ENCODE measurements at regions not wholly inside any gene's neighbourhood (a gene's known extent, or its start where the extent isn't known, plus 50 kb on each side); places are given as distances from the start of the nearest gene placed in this dataset.

DNA sequence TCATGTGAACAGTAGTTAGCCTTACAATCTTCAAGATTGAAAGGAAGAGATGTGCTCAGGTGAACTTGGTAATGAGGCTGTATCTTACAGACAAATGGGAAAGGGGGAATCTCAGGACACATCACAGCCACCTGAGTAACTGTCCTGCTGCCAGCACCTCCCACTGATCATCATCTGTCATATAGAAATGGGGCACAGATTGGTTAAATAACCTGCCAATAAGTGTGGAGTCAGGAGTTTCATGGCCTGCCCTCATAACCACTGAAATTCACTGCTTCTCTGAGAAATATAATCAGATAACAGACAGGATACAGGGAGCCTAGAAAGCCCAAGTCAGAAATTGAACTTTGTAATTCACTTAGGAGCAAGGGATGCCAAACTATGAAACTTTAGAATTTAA lies 64.9 kb upstream of the TAS2R16 start:
- Mint-ChIP-seq H3K27me3 (no peaks in the 10 kb centered on the region), H3K4me1 (no peaks in the 10 kb centered on the region), H3K9me3 (peaks cover 5 to 16% (median 7%) of the 10 kb centered on the region in 3 donors), H3K27ac (no peak overlapping the region), H3K4me3 (no peak overlapping the region), H3K36me3 (no peaks in the 10 kb centered on the region)

DNA sequence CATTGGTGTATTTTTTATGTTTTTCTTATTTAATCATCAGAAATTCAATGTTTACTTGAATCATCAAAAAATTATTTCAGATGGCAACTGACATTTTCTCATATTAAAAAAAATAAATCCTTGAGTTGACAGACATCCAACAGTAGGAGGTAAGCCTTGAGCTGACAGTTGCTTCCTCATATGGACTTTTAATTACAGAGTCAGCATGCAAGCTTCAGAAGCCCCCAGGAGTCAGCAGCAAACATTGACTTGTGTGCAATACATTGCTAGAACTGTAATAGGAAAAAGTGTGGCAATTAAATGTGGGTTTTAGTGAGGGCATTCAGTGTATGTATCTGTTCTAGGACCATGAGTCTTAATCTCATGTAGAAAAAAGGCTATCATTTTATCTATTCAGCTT lies 62.4 kb upstream of the TAS2R16 start:
- H3K9me3 Mint-ChIP-seq, result peaks cover 0 to 5% (median 5%) of the 10 kb centered on the region in 3 donors
- H3K27me3 Mint-ChIP-seq, result no peaks in the 10 kb centered on the region
- H3K36me3 Mint-ChIP-seq, result no peaks in the 10 kb centered on the region
- no peaks in the 10 kb centered on the region for H3K4me1 Mint-ChIP-seq
- H3K4me3 Mint-ChIP-seq, result no peak overlapping the region
- no peak overlapping the region for H3K27ac Mint-ChIP-seq

- H3K27ac Mint-ChIP-seq, result no peak overlapping the region
- H3K4me3 Mint-ChIP-seq, result no peak overlapping the region
- H3K9me3 Mint-ChIP-seq, result peaks cover 1 to 20% (median 4%) of the 10 kb centered on the region in 3 donors
- H3K4me1 Mint-ChIP-seq, result no peaks in the 10 kb centered on the region
- no peaks in the 10 kb centered on the region for H3K36me3 Mint-ChIP-seq
- H3K27me3 Mint-ChIP-seq, result no peaks in the 10 kb centered on the region
Measured at GRCh38 chr7:123054357-123055133, 59.0 kb upstream of the TAS2R16 start.

DNA sequence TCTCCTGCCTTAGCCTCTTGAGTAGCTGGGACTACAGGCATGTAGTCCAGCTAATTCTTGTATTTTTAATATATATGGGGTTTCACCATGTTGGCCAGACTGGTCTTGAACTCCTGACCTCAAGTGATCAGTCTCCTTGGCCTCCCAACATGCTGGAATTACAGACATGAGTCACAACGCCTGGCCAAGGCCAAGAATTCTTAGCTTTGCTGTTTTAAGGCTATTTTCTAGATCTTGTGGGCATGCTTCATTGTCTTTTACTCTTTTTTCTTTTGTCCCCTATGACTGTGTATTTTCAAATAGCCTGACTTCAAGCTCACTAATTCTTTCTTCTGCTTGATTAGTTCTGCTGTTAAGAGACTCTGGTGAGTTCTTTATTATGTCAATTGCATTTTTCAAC lies 56.4 kb upstream of the TAS2R16 start:
- H3K27me3 Mint-ChIP-seq, result no peaks in the 10 kb centered on the region
- no peaks in the 10 kb centered on the region for H3K4me1 Mint-ChIP-seq
- H3K9me3 Mint-ChIP-seq, result peaks cover 1 to 26% (median 3%) of the 10 kb centered on the region in 3 donors
- no peaks in the 10 kb centered on the region for H3K36me3 Mint-ChIP-seq
- peak overlapping the region in 1 of 4 donors; percentile 1 for H3K4me3 Mint-ChIP-seq
- no peak overlapping the region for H3K27ac Mint-ChIP-seq

- H3K36me3 Mint-ChIP-seq, result peaks cover 1% of the 10 kb centered on the region
- H3K4me3 Mint-ChIP-seq, result no peak overlapping the region
- no peaks in the 10 kb centered on the region for H3K27me3 Mint-ChIP-seq
- no peak overlapping the region for H3K27ac Mint-ChIP-seq
- H3K4me1 Mint-ChIP-seq, result no peaks in the 10 kb centered on the region
- H3K9me3 Mint-ChIP-seq, result peaks cover 0 to 30% (median 1%) of the 10 kb centered on the region in 3 donors
Measured at GRCh38 chr7:123047955-123048354, 52.5 kb upstream of the TAS2R16 start.

Data from IgD-negative memory B cell (primary cell).